Trophoblast cell (in vitro differentiated cells and primary cell): ENCODE measurements at regions not wholly inside any gene's neighbourhood (a gene's known extent, or its start where the extent isn't known, plus 50 kb on each side); places are given as distances from the start of the nearest gene placed in this dataset.

Source experiments
- DNase-seq, 2 donors: peaks; one replicate each; pipeline ENCODE4 v3.0.0-alpha.2; 2016
- H2AFZ ChIP-seq: 2 replicates; pipeline ENCODE4 v1.6.1; 2013; ENCODE audit warnings: low read length, moderate library complexity, mild to moderate bottlenecking; ENCODE audit not compliant: insufficient read depth, poor library complexity
- H2AK5ac ChIP-seq: 2 replicates; pipeline ENCODE4 v1.6.1; 2013; ENCODE audit warnings: mild to moderate bottlenecking, low read length
- H2BK120ac ChIP-seq: 2 replicates; pipeline ENCODE4 v1.6.1; 2013; ENCODE audit warnings: low read length, mild to moderate bottlenecking, moderate library complexity; ENCODE audit not compliant: insufficient read depth, poor library complexity
- H2BK12ac ChIP-seq: 2 replicates; pipeline ENCODE4 v1.6.1; 2013; ENCODE audit warnings: mild to moderate bottlenecking, low read length, moderate library complexity
- H2BK5ac ChIP-seq: 2 replicates; pipeline ENCODE4 v1.6.1; 2013; ENCODE audit warnings: low read length, low read depth, moderate library complexity, mild to moderate bottlenecking; ENCODE audit not compliant: poor library complexity
- H3K14ac ChIP-seq: 2 replicates; pipeline ENCODE4 v1.6.1; 2013; ENCODE audit warnings: mild to moderate bottlenecking, low read length
- H3K18ac ChIP-seq: 2 replicates; pipeline ENCODE4 v1.6.1; 2013; ENCODE audit warnings: mild to moderate bottlenecking, low read length
- H3K23ac ChIP-seq: 2 replicates; pipeline ENCODE4 v1.6.1; 2013; ENCODE audit warnings: low read length
- H3K27ac ChIP-seq: 2 replicates; pipeline ENCODE4 v1.5.1; 2013; ENCODE audit warnings: low read depth, mild to moderate bottlenecking, inconsistent platforms, low read length, moderate library complexity
- H3K27me3 ChIP-seq: 2 replicates; pipeline ENCODE4 v1.6.1; 2013; ENCODE audit warnings: inconsistent platforms, mild to moderate bottlenecking, low read length, moderate library complexity; ENCODE audit not compliant: insufficient read depth
- H3K36me3 ChIP-seq, 2 experiments: 1 replicate in 1 of 2; 2 replicates in 1 of 2; pipeline ENCODE4 v1.6.1; 2013; ENCODE audit warnings: low read length in 2 of 2, mild to moderate bottlenecking in 2 of 2, moderate library complexity in 1 of 2; ENCODE audit not compliant: insufficient read depth in 2 of 2, control insufficient read depth in 1 of 2
- H3K4ac ChIP-seq: 2 replicates; pipeline ENCODE4 v1.6.1; 2013; ENCODE audit warnings: low read depth, mild to moderate bottlenecking, low read length, moderate library complexity
- H3K4me1 ChIP-seq, 2 experiments: 1 replicate in 1 of 2; 2 replicates in 1 of 2; pipeline ENCODE4 v1.6.1; 2013; ENCODE audit warnings: low read length in 2 of 2, mild to moderate bottlenecking in 2 of 2, moderate library complexity in 1 of 2; ENCODE audit not compliant: insufficient read depth in 2 of 2, control insufficient read depth in 1 of 2
- H3K4me2 ChIP-seq: 2 replicates; pipeline ENCODE4 v1.6.1; 2013; ENCODE audit warnings: inconsistent platforms, mild to moderate bottlenecking, low read length, moderate library complexity
- H3K4me3 ChIP-seq: 2 replicates; pipeline ENCODE4 v1.5.1; 2013; ENCODE audit warnings: mild to moderate bottlenecking, low read depth, low read length, inconsistent platforms
- H3K79me1 ChIP-seq: one replicate; pipeline ENCODE4 v1.6.1; 2013; ENCODE audit warnings: low read length
- H3K79me2 ChIP-seq: 2 replicates; pipeline ENCODE4 v1.6.1; 2013; ENCODE audit warnings: low read length, mild to moderate bottlenecking; ENCODE audit not compliant: control insufficient read depth, insufficient read depth, poor library complexity
- H3K9ac ChIP-seq: 2 replicates; pipeline ENCODE4 v1.6.1; 2013; ENCODE audit warnings: mild to moderate bottlenecking, low read length
- H3K9me3 ChIP-seq: 2 replicates; pipeline ENCODE4 v1.6.1; 2013; ENCODE audit warnings: low read depth, mild to moderate bottlenecking, control low read depth, inconsistent platforms, low read length; ENCODE audit not compliant: insufficient read depth
- H4K12ac ChIP-seq: 2 replicates; pipeline ENCODE4 v1.6.1; 2013; ENCODE audit warnings: low read depth, mild to moderate bottlenecking, low read length, moderate library complexity
- H4K8ac ChIP-seq: 2 replicates; pipeline ENCODE4 v1.6.1; 2013; ENCODE audit warnings: low read depth, mild to moderate bottlenecking, low read length, moderate library complexity
- H4K91ac ChIP-seq: one replicate; pipeline ENCODE4 v1.6.1; 2013; ENCODE audit warnings: low read depth, mild to moderate bottlenecking, low read length, moderate library complexity
- WGBS: extraction: QIAGEN DNeasy Blood & Tissue Kit; methylation state at CpG from one replicate; pipeline ENCODE4 v1.1.7; 2013; ENCODE audit warnings: missing lambda C conversion rate; ENCODE audit not compliant: insufficient read length, insufficient coverage; ENCODE audit errors: extremely low coverage; 5-methylcytosine and 5-hydroxymethylcytosine counted together

DNA sequence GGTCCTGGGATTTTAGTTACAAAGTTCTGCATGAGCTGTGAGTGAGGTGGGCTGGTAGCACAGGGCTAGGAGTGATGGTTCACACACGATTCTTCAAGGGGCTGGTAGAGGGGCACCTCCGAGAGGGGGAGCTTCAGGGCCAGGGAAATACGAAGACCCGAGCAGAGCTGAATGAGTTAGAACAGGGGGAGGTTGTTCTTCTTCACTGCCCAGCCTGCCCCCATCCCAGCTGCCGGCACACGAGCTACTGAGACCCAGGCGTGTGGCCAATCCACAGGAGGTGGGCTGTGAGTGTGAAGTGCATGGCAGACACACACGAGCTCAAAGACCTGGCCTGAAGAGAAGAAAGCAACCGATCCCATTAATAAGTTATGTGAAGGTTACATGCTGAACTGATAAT is 256.2 kb upstream of the ZNF32 start:
- Histone ChIP-seq H3K27ac (no peak overlapping the region), H2BK12ac (no peak overlapping the region), H3K18ac (no peak overlapping the region), H3K9me3 (no peaks in the 10 kb centered on the region), H3K36me3 (no peaks in the 10 kb centered on the region), H3K4ac (no peak overlapping the region), H4K12ac (no peak overlapping the region), H3K4me1 (no peaks in the 10 kb centered on the region), H3K79me2 (no peaks in the 10 kb centered on the region), H4K91ac (no peak overlapping the region), H3K27me3 (no peaks in the 10 kb centered on the region), H3K23ac (no peak overlapping the region), H4K8ac (no peak overlapping the region), H3K79me1 (no peaks in the 10 kb centered on the region), H3K4me3 (no peak overlapping the region), H2BK120ac (no peak overlapping the region), H2AFZ (no peak overlapping the region), H3K9ac (peak overlapping the region; percentile 53), H3K4me2 (no peak overlapping the region), H3K14ac (no peak overlapping the region), H2BK5ac (no peak overlapping the region), H2AK5ac (no peak overlapping the region)
- no peak for DNase-seq
- WGBS: no CpG with 5 or more reads among the region's 9 CpGs

DNA sequence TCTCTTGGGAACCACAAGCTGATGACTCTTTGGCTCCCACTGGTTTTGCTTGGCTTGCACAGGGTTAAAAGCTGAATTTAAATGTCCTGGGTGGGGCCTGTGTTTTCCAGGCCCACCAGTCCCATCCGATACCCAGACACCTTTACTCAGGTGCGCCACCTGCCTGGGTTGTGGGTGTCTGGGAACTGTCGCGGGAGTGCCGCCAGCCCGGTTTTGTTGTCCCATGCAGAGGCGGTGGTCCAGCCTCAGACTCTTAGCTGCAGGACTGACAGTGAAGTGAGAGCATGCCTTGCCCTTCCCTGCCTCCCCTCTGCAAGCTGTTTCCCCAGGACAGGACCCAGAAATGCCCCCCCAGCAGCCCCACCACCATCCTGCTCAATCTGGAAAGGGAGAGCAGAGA is 255.6 kb upstream of the ZNF32 start:
- Histone ChIP-seq H2AFZ (no peak overlapping the region), H3K14ac (no peak overlapping the region), H3K9me3 (no peaks in the 10 kb centered on the region), H3K27me3 (no peaks in the 10 kb centered on the region), H3K18ac (no peak overlapping the region), H3K4me3 (no peak overlapping the region), H2AK5ac (no peak overlapping the region), H3K79me1 (no peaks in the 10 kb centered on the region), H2BK12ac (no peak overlapping the region), H3K4me2 (no peak overlapping the region), H2BK120ac (no peak overlapping the region), H4K12ac (peak overlapping the region; percentile 12), H4K8ac (no peak overlapping the region), H2BK5ac (no peak overlapping the region), H3K4ac (no peak overlapping the region), H3K23ac (no peak overlapping the region), H3K4me1 (no peaks in the 10 kb centered on the region), H3K36me3 (no peaks in the 10 kb centered on the region), H3K79me2 (no peaks in the 10 kb centered on the region), H3K27ac (no peak overlapping the region), H4K91ac (no peak overlapping the region), H3K9ac (no peak overlapping the region)
- no peak for DNase-seq
- WGBS: no CpG with 5 or more reads among the region's 7 CpGs

DNA sequence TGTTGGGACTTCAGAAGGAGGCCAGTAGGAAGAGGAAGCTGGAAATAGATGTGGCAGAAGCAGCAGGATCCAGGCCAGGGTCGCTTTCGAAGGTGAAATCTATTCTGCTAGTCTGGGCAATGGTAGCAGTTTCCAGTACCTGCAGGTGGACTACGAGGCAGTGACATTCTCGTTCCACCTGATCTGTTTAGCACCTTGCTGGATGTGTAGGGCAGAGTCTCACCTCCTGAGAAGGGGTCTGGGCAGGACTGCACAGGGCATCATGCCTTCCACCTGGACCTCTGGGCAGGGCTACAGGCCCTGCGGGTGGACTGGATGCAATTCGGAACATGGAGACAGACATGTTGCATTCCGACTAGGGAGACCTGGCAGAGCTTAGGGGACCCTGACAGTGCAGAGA is 254.8 kb upstream of the ZNF32 start:
- H2BK5ac ChIP-seq: no peak overlapping the region
- H4K91ac ChIP-seq: no peak overlapping the region
- no peak overlapping the region for H4K8ac ChIP-seq
- no peak overlapping the region for H2BK120ac ChIP-seq
- H3K23ac ChIP-seq: no peak overlapping the region
- no peak overlapping the region for H2AK5ac ChIP-seq
- H3K4me2 ChIP-seq: no peak overlapping the region
- no peak overlapping the region for H3K4ac ChIP-seq
- H3K27me3 ChIP-seq: no peaks in the 10 kb centered on the region
- H3K79me1 ChIP-seq: no peaks in the 10 kb centered on the region
- no peak for DNase-seq
- H3K9me3 ChIP-seq: no peaks in the 10 kb centered on the region
- WGBS: no CpG with 5 or more reads among the region's 7 CpGs
- H3K18ac ChIP-seq: no peak overlapping the region
- H3K14ac ChIP-seq: no peak overlapping the region
- no peak overlapping the region for H4K12ac ChIP-seq
- H2AFZ ChIP-seq: no peak overlapping the region
- no peaks in the 10 kb centered on the region for H3K4me1 ChIP-seq
- H3K9ac ChIP-seq: no peak overlapping the region
- H2BK12ac ChIP-seq: no peak overlapping the region
- no peaks in the 10 kb centered on the region for H3K36me3 ChIP-seq
- H3K79me2 ChIP-seq: no peaks in the 10 kb centered on the region
- no peak overlapping the region for H3K4me3 ChIP-seq
- H3K27ac ChIP-seq: no peak overlapping the region

GRCh38 chr10:43902842-43903241 is 254.2 kb upstream of the ZNF32 start:
- no peak overlapping the region for H4K8ac ChIP-seq
- H3K79me2 ChIP-seq: no peaks in the 10 kb centered on the region
- no peak overlapping the region for H4K91ac ChIP-seq
- no peak overlapping the region for H3K4me2 ChIP-seq
- H2AK5ac ChIP-seq: no peak overlapping the region
- no peak overlapping the region for H4K12ac ChIP-seq
- no peak overlapping the region for H3K4ac ChIP-seq
- H3K23ac ChIP-seq: no peak overlapping the region
- no peak overlapping the region for H2AFZ ChIP-seq
- H2BK5ac ChIP-seq: no peak overlapping the region
- no CpG with 5 or more reads among the region's 4 CpGs for WGBS
- H3K4me3 ChIP-seq: no peak overlapping the region
- no peak overlapping the region for H3K27ac ChIP-seq
- no peaks in the 10 kb centered on the region for H3K79me1 ChIP-seq
- H3K14ac ChIP-seq: no peak overlapping the region
- DNase-seq: no peak
- no peak overlapping the region for H3K18ac ChIP-seq
- H3K9ac ChIP-seq: no peak overlapping the region
- H2BK12ac ChIP-seq: no peak overlapping the region
- no peaks in the 10 kb centered on the region for H3K4me1 ChIP-seq
- no peak overlapping the region for H2BK120ac ChIP-seq
- no peaks in the 10 kb centered on the region for H3K36me3 ChIP-seq
- H3K9me3 ChIP-seq: no peaks in the 10 kb centered on the region
- H3K27me3 ChIP-seq: no peaks in the 10 kb centered on the region
